ENCODE measurements at regions not wholly inside any gene's neighbourhood (a gene's known extent, or its start where the extent isn't known, plus 50 kb on each side); places are given as distances from the start of the nearest gene placed in this dataset.

- TF ChIP-seq, protein P1, sequence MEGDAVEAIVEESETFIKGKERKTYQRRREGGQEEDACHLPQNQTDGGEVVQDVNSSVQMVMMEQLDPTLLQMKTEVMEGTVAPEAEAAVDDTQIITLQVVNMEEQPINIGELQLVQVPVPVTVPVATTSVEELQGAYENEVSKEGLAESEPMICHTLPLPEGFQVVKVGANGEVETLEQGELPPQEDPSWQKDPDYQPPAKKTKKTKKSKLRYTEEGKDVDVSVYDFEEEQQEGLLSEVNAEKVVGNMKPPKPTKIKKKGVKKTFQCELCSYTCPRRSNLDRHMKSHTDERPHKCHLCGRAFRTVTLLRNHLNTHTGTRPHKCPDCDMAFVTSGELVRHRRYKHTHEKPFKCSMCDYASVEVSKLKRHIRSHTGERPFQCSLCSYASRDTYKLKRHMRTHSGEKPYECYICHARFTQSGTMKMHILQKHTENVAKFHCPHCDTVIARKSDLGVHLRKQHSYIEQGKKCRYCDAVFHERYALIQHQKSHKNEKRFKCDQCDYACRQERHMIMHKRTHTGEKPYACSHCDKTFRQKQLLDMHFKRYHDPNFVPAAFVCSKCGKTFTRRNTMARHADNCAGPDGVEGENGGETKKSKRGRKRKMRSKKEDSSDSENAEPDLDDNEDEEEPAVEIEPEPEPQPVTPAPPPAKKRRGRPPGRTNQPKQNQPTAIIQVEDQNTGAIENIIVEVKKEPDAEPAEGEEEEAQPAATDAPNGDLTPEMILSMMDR (IDR thresholded peaks at IDR 0.05): no peak
- TF ChIP-seq POLR2AphosphoS5 (IDR thresholded peaks at IDR 0.05): no peak
These were observed 264.2 kb downstream of the RAB28 start for GRCh38 chr4:13219971-13220370.

Measured in sigmoid colon (tissue), 4 donors.